HT-29 (cell line): ENCODE measurements at regions not wholly inside any gene's neighbourhood (a gene's known extent, or its start where the extent isn't known, plus 50 kb on each side); places are given as distances from the start of the nearest gene placed in this dataset.

ENCODE experiments used
- DNase-seq: peaks from one replicate; pipeline ENCODE4 v3.0.0-alpha.2; 2015; ENCODE audit warnings: low spot score

DNA sequence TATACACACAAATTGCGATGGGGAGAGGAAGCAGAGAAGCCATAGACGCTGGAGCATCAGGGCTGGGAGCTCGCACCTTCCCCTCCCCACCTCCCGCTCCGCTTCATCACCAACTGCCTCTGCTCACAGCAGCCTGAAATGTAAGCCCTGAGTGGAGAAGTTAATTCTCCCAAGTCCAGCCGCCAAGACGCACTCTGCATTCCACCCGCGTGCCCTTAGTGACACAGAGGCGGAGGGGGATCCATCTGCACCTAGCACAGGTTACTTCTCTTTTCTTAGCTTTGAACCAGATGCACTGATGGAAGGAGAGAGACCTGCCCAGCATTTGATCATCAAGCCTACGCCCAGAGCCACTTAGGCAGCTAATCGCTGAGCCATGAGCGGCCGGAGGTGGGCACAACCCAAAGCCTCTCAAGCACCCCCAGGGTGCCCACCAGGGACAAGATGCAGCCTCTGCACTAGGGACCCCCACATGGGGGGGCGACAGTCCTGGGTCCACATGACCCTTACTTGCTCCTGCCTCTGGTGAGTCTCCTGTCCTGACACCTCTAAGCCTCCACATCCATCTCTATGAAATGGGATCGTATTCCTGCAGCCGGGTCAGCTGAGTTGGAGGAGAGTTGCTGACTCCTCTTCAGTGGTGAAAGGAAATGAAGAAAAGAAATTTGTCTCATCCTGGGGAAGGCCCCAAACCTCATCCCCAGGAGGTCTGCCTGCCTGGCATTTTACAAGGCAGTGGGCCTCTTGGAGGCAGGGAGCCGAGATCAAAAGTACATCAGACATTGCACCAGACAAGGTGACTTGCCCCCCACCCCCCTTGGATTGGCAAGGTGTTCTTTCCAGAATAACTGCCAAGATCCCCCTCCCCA, 316.2 kb downstream of the MATN1 start:
- no peak for DNase-seq

DNA sequence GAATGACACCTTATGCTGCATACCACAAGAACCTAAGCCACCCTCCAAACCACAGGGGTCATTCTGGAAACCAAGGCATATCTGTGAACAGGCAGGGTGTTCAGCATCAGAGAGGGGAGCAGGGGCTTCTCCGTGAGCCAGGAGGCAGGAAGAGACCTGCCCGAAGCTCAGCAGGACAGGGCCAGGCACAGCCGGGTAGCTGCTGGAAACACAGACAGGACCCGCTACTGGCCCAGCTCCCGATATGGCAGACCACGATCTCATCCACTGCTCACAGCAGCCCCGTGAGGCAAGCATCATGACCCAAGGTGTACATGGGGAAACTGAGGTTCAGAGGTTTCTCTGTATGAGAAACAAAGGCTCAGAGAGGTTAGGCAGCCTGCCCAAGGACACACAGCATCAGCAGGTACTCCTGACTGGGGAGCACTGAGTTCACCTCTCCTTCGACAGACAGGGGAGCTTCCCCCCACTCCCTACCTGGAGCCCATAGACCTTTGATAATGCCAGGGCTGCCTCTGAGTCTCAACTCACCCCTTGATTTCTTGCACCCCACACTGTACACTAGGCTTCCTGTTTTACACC, 317.7 kb downstream of the MATN1 start:
- DNase-seq: no peak

DNA sequence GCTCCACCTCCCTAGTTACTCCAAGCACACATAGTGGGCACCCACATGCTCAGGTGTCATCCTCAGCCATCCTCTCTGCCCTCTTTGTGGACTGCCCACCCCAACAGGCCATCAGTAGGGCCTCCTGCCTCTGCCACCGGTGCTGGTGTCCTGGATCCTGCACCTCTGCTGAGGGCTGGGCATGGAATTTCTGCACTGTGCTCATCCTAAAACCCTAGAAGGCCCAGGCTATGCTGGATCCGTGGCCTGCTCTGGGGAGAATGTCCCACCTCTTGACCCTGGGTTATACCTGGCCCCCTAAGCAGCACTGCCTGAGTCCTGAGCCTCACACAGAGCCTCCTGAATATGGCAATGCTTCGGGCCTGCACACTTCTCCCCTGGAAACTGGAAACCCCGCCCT, 318.3 kb downstream of the MATN1 start:
- no peak for DNase-seq

DNA sequence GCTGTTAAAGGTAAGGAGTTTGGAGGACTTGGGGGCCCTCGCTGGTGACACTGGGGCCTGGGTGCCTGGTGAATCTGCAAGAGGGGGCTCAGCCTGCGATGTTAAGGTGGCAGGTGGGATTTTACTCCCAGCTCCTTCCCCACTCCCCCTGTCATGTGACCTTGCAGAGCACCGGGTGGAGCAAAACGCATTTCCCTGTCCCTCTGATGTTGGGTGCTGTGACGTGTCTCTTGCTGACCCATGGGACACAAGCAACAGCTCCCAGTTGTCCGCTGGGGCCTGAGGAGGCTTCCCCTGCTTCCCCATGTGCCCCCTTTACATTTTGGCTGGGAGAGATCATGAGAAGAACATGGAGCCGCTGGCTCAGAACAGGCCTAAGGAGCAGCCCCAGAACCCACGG, 319.0 kb downstream of the MATN1 start:
- DNase-seq: no peak

DNA sequence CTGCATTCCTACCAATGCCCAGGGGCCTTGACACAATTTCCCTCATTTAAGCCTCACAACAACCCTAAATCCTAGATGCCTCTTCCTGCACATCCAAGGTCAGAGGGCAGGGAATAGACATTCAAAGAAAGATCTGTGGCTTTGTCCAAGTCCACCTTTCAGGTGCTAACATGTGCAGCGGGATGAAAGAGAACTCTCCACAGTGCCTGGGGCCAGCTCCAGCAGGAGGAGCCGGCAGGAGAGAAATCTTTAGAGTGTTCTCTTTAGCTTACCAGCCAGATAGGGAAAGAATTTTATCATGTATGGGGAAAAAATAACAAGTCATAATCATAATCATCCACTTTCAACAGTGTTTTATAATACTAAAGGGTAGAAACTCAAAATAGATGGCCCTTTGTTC, 319.7 kb downstream of the MATN1 start:
- DNase-seq: no peak

DNA sequence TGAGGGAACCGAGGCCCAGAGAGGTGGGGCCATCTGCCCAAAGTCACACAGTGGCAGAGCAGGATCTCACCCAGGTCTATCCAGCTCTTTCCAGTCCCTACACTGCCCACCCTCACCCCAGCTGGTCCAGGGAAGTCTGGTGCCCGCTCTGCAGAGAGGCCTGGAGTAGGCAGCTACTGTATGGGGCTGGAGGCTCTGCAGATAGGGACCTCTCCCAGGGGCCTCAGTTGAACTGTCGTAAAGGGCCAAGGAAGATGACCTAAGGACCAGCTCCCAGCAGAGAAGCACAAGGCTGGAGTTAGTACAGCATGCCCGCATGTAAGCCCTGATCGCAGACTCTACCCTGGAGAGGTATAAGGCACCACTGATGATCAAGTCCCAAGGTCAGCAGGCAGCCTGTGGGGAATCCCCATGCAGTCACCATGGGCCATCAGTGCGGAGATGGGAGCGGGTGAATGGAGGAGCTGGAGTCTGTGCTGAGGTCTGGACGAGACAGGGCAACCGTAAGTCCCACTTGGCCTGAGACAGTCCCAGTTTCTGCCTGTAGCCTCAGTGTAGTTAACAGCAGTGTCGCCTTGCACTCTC, 320.2 kb downstream of the MATN1 start:
- no peak for DNase-seq

DNA sequence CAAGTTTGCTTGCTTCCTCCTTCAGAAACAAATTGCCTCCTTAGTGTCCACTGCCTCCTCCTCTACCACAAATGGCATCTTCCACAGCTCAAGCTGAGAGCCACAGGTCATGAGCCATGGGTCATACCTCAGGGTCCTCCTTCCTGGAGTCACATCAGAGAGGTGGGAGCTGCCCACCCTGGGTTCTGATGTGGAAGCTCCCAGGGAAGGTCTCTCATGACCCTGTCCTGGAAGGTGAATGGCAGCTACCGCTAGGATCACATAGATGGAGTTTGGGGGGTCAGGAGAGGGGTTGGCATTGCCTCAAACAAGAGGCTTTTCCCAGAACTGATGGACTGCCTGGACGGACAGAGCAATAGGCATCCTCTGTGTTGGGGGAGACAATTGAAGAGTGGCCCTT, 321.4 kb downstream of the MATN1 start:
- DNase-seq: no peak

DNA sequence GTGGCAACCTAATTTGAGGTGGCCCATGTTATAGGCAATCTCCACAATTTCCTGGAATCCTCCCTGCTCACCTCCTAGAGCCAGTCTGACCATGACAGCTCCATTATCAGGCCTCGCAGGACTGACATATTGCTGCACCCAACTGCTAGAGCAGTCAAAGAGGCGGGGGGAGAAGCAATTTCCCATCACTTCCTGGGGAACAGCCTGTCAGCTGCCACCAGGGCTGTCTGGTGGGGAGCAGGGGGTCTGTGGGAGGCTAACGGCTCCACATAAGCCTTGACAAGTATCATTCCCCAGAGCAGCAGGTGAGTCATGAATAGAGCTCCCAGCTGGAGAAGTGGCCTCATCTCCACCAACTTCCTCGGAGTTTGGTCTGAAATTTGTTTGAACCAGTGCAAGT, 322.9 kb downstream of the MATN1 start:
- no peak for DNase-seq

DNA sequence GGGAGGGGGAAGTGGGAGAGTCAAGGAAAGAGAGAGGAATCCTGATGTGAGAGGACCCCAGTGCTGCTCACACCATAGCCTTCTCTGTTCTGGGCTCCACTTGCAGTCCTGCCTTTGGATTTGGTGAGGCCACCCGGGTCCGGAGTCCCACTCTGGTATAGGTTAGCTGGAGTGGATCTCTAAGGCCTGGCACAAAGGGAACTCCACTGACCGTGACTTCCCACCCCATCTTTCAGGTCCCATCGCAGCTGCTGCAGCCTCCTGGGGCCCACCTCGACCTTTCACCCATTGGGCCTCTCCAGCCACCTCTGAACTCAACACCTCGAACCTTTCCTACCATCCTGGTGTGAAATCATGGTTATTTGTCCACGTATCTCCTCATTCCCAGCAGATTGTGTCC, 324.4 kb downstream of the MATN1 start:
- DNase-seq: no peak

DNA sequence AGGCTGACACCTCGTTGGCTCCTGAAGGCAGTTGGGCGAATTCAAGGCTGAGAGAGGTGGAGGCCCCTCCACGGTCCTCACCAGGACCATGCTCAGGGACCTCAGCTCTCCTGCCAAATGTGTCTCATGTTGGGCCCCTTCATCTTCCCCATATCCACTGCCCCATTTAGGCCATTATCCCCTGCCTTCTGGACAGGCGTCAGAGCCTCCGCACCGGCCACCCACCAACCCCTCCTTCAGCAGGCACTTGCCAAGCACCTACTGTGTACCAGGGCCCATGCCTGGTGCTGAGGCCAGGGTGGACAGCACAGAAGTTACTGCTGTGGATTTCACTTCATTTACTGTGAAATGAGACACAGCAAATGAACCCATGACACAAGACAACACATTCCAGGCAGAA, 325.8 kb downstream of the MATN1 start:
- no peak for DNase-seq

DNA sequence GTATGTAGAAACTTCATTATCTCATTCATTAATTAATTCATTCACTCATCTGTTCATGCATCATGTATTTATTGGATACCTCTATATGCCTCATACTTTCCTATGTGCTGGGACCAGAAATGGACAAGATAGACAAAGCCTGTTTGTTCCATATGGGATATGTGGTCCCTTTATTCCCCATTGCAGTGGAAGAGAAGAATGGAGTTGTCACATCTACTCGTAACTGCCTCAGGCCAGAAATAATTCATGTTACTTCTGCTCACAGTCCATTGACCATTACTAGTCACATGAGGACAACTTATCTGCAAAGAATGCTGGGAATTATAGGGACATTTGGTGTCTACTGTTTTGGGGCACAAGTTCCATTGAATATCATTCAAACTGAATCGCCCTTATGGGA, 327.8 kb downstream of the MATN1 start:
- DNase-seq: no peak

DNA sequence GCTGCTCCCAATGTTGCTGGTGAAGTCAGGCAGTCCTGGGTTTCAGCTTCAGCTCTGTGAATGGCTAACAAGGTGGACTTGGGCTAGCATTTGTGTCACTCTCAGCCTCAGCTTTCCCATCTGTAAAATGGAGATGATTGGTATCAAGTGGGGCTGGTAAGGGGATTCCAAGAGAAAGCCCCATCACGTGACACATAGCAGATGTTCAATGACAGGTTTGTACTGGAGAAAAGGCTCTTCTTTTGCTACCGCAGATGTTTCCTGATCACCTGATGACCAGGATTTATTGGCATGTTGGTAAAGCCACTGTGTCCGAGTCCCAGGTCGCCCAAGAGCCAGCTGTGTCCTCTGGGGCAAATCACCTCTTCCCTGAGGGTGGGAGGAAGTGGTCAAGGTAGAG, 335.0 kb downstream of the MATN1 start:
- no peak for DNase-seq

DNA sequence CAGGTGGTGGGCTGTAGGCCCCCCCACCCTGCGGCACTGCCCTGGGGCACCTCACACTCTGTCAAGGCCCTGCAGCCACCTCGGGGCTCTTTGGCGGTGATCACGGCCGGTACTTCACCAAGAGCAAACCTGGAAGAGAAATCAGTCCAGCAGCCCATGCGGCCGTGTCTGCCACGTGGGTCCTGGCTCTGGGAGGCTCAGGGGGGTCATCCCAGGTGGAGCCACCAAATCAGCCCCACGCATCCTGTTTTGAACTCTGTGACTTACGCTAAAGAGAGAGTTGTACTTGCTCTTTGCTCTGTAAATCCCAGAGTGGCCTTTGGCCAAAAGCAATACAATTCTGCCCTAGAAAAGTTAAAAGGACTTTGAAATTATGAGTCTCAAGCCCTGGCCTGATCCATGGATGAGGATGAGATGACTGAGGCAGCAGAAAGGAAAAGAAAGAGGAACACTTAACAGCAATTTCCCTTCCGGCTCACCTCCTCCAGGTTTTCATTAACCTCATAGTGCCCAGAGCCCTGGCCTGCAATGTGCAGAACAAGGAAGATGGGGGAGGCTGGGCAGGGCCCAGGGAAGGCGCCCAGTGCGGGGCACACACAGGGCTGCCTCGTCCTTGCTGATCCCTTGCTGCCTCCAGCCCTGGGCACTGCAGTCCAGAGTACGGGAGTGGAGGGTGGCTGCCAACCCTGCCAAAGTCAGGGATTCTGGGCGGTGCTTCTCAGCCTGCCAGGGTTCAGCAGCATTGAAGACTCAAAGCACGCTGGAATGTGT, 337.0 kb downstream of the MATN1 start:
- DNase-seq: no peak

DNA sequence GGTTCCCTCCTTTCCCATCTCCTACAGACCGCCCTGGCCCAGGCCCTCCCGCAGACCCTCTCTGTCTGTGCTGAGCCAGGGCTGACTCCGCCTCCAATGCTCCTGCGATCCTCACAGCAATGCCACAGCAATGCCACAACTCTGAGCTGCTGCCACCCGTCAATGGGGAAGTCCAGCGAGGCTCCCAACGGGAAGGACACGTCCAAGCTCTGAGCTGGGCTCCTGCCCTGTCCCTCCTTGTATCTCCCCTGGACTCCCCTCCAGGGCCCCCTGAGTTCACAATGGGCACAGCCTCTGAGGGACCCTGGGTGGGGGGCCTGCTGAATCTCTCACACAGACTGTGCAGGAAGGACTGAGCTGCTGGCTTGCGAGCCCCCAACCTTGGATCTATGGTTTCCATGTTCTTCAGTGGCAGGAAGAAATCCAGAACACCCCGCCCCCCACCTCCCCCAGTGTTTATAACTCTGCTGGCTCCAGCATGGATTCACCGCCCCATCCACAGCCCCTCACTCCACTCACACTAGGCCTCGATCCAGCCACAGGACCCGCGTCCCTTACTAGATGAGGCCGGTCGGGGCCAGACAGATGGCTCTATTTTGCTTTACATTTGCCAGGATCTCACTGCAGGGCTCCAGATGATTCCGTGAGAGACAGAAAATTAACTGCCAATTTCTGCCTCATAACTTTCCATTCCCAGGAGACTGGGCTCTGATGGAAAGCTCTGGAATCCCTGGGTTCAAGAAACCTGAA, 338.0 kb downstream of the MATN1 start:
- no peak for DNase-seq

DNA sequence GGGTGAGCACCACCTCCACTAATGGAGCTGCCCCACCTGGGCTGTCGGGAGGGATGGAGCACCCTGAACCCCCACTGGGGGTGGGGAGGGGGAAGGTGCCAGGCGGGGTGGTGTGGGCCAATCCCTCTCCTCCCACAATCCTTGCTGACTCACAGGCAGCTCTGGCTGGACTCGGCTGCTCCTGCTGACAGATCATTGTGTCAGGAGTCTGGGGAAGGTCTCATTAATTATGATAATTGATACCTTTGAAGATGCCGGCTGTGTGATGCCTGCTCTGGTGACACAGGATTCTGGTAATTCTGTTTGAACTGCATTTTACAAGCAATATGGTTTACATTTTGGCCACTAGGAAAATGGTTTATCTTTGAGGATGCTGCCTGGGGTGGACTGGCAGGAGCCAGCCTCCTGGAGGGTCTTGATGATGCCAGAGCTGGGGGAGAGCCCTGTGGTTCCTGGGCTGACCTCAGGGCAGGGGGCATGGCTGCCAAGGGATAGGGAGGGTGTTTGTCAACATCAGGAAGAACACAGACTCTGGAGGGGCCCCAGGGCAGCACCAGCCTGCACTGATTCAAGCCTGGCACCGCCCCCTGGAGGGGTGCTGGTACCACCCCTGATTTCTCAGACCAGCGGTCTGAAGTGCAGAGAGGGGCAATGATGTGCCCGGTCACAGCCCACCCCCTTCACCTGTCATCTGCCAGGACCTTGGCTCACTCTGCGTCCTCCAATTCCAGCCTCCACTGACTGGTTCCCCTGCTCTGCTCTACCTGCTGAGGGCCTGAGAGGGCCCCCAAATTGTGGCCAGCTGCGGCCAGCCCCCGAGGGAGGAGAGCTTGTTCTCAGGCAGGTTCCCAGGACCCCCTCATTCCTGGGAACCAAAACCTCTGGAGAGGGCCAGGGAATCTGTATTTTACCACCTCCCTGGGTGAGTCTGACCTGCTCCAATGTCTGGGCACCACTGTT, 338.8 kb downstream of the MATN1 start:
- no peak for DNase-seq

DNA sequence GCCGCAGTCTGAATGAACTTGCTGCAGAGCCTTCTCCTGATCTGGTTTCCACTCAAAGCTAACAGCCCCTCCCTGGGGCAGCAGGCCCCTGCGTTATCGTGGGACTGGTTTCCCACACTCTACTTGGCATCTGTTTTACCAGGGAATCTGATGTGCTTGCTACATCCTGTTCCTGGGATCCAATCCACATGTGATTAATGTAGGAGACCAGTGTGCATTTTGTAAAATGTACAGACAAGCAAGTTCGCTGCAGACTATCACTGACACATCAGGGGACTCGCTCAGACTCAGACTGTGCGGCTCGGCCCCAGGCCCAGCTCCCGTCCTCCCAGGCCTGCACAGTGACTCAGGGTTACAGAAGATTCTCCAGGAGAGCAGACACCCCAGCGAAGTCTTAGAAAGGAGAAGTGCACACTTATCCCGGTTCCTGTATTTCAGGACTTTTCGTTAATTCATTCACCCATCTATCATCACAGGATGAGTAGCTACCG, 340.1 kb downstream of the MATN1 start:
- DNase-seq: no peak

DNA sequence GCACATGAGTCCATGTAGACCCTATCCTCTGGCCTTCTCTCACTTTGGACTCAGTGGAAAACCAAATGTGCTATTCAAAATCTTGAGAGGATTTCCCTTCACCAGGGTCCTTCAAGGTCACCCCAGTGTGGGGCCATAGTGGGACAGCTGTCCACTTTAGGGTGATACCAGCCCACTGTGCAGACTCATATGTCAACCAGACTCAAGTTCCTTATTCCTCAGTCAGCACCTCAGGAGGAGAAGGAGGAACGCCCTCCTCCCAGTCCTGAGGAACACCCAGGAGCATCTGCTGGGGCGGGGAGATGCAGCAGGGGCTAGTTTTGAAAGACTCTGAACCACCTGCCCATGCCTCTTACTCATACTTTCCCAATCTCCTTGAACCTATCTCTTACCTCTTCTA, 340.9 kb downstream of the MATN1 start:
- no peak for DNase-seq

DNA sequence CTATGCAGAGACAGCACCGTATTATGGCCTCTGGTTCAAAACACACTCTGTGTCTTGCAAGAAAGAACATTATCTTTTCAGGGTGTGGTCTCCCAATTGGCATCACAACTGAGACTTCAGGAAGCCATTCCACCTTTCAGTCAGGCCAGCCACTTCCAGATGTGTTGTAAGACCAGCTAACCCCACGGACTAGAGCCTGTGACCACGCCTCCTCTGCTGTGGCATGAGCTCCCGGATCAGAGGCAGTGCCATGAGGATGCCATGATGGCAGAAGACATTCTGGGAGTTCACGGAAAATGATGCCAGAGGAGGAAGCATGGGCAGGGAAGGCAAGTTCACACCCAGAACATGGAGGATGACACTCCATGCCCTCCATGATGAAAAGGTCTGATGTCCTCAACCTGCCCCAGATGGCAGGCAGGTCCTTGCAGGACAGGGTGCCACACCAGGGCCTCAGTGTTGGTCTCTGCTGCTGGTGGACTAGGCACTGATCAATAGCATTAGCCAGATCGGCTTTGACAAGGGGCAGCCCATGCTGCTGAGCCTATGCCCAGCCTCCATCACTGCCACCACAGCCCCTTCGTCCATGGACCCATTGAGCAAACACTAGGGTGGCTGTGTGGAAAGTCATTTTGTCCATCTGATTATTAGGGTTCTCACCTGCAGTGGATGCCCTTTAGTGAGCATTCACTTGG, 341.6 kb downstream of the MATN1 start:
- DNase-seq: no peak

DNA sequence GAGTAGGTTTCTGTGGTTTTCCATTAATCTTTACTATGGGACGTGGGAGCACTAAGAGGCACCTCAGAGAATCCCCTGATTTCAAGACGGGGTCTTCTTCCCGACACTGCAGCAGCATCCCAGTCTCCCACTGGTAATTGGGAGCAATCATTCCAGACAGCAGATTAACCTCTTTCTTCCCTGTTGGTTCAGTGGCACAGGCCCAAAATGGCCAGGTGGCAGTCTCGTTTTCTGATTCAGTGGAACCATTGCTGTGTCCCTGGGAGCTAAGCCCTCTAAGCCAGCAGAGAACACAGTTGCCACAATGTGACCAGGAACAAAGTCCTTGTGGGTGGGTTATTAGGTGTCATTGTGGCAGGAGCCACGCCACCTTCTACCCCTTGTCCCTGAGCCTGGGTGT, 342.1 kb downstream of the MATN1 start:
- DNase-seq: no peak

DNA sequence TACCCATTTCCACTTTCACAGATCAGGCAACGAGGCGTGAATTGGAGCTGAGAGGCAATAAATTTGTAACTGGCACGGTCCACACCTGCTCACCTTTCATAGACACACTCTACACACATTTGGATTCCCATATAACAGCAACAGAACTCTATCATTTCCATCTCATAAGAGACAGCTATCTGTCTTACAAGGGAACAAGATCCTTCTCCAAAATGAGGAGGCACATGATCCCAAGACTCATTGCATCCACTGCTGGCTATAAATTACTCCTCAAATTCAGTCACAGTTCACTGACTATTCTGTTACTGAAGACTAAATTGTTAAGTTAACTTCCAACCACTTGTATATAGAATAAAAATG, 342.8 kb downstream of the MATN1 start:
- DNase-seq: no peak
